Body of pancreas (tissue), 4 donors: ENCODE measurements at regions not wholly inside any gene's neighbourhood (a gene's known extent, or its start where the extent isn't known, plus 50 kb on each side); places are given as distances from the start of the nearest gene placed in this dataset.

Source experiments
- ATAC-seq: fragments of 150-250 bp; one replicate; pipeline ENCODE4 v1.9.1; 2016
- DNase-seq, 4 donors: peaks; one replicate each; pipeline ENCODE4 v3.0.0-alpha.2; 2019
- H3K27ac ChIP-seq, 4 donors: fragments of 200-600 bp; sonication (generic); 1 replicate in 3 of 4; 2 replicates in 1 of 4; pipeline versions ENCODE4 v1.5.1 to v1.6.1; 2016 to 2019; ENCODE audit warnings: mild to moderate bottlenecking in 1 of 4, mixed read lengths in 1 of 4, moderate library complexity in 1 of 4
- H3K27me3 ChIP-seq, 2 donors: fragments of 200-600 bp; sonication (generic); one replicate each; pipeline ENCODE4 v1.6.0; 2016; ENCODE audit warnings: mild to moderate bottlenecking in 1 of 2
- H3K36me3 ChIP-seq, 2 donors: fragments of 200-600 bp; sonication (generic); replicated peaks in 1 of 2; 2 replicates each; pipeline ENCODE4 v1.5.1; 2016; ENCODE audit warnings: low read depth in 2 of 2; ENCODE audit not compliant: insufficient read depth in 1 of 2
- H3K4me1 ChIP-seq: fragments of 200-600 bp; sonication (generic); one replicate; pipeline ENCODE4 v1.6.0; 2016
- H3K4me3 ChIP-seq, 2 donors: fragments of 200-600 bp; sonication (generic); 1 replicate in 1 of 2; 2 replicates in 1 of 2; pipeline ENCODE4 v1.5.1; 2016 to 2019
- H3K9me3 ChIP-seq, 3 donors: fragments of 200-600 bp; sonication (generic); 1 replicate in 2 of 3; 2 replicates in 1 of 3; pipeline ENCODE4 v1.5.1; 2016
- POLR2A ChIP-seq, 3 donors: fragments of 450-650 bp; IDR thresholded peaks; one replicate each; pipeline ENCODE4 v1.6.1; 2016; ENCODE audit warnings: antibody characterized with exemption in 3 of 3, mild to moderate bottlenecking in 2 of 3
- WGBS, 2 donors: methylation state at CpG; one replicate each; pipeline ENCODE4 v1.1.5; 2017; 5-methylcytosine and 5-hydroxymethylcytosine counted together
- intact Hi-C: fragments of 100-400 bp; cut with DNase I; formaldehyde crosslinking; loops from one replicate; pipeline ENCODE4 v1.15.1; 2023
- TF ChIP-seq, protein P1 (sequence below), 7 experiments: fragments of 450-650 bp in 4 of 7; fragments of 200-600 bp in 3 of 7; sonication (generic) in 3 of 7; IDR thresholded peaks; one replicate each; pipeline ENCODE4 v1.5.1; 2016 to 2019; ENCODE audit warnings: antibody characterized with exemption in 7 of 7

DNA sequence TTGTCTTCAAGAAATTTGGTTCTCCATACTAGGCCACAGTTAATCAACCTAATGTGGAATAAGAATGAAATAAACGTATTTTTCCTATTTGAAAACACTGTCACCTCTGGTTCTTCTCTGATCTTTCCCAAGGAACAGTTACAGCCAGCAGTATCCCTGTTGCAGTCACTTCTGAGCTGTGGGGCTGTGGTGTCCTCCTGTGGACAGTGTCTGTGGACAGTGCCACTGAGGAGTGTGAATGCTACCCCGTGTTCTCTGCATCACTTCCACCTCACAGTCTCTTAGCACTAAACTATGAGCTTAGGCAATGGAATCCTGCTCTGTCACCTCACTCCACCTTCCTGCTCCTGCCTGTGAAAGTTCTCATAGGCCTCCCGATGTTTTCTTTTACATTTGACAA, 817.5 kb downstream of the VGLL3 start:
- Histone ChIP-seq H3K9me3 (no peaks in the 10 kb centered on the region), H3K4me1 (no peaks in the 10 kb centered on the region), H3K36me3 (no peaks in the 10 kb centered on the region), H3K4me3 (no peak overlapping the region), H3K27ac (no peak overlapping the region), H3K27me3 (no peaks in the 10 kb centered on the region)
- 50 to 62% methylated on average over 3 of the region's 3 CpGs for WGBS, 2 donors
- ATAC-seq (no peak), DNase-seq (no peak)
- TF ChIP-seq POLR2A (IDR thresholded peaks at IDR 0.05): no peak
- TF ChIP-seq, protein P1, sequence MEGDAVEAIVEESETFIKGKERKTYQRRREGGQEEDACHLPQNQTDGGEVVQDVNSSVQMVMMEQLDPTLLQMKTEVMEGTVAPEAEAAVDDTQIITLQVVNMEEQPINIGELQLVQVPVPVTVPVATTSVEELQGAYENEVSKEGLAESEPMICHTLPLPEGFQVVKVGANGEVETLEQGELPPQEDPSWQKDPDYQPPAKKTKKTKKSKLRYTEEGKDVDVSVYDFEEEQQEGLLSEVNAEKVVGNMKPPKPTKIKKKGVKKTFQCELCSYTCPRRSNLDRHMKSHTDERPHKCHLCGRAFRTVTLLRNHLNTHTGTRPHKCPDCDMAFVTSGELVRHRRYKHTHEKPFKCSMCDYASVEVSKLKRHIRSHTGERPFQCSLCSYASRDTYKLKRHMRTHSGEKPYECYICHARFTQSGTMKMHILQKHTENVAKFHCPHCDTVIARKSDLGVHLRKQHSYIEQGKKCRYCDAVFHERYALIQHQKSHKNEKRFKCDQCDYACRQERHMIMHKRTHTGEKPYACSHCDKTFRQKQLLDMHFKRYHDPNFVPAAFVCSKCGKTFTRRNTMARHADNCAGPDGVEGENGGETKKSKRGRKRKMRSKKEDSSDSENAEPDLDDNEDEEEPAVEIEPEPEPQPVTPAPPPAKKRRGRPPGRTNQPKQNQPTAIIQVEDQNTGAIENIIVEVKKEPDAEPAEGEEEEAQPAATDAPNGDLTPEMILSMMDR (IDR thresholded peaks at IDR 0.05): no peak
- intact Hi-C loops: no loop called here

DNA sequence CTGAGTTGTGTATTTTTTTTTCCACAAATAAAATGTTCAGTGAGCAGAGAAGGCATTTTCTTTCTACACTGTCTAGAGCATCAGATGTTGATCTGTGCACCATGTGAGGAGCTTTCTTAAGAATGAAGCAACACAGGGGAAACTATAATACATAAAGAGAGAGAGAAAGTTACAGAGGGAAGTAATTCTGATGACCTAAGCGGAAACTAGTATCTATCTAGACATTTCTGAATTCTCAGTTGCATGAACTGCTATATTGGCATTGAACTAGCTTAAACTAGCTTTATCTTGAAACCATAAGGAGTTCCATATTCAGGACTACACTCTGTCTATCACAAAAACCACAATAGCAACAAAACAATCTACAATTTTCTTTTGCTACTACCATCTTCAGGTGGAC, 822.4 kb downstream of the VGLL3 start:
- WGBS, 2 donors: 75 to 77% methylated on average over 1 of the region's 1 CpG
- no peak for DNase-seq
- H3K4me1 ChIP-seq: no peaks in the 10 kb centered on the region
- no peak for ATAC-seq
- intact Hi-C loops: no loop called here
- no peak overlapping the region for H3K4me3 ChIP-seq
- TF ChIP-seq POLR2A (IDR thresholded peaks at IDR 0.05): no peak
- TF ChIP-seq, protein P1 (IDR thresholded peaks at IDR 0.05): no peak
- H3K9me3 ChIP-seq: no peaks in the 10 kb centered on the region
- H3K36me3 ChIP-seq: no peaks in the 10 kb centered on the region
- H3K27ac ChIP-seq: no peak overlapping the region
- H3K27me3 ChIP-seq: no peaks in the 10 kb centered on the region

DNA sequence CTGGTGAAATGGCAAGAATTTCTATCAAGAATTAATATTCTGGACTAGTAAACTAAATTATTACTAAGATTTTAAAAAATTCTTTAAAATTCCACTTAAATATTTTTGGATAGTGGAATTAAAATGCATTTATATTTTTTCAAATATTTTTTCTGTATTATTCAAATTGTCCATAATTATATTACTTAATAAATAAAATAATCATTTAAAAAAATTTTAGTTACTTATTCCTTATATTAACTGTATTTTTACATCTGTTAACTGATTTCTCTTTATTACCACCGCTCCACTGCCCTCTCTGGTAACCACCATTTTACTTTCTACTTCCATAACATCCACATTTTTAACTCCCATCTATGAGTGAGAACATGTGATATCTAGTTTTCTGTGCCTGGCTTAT, 828.4 kb downstream of the VGLL3 start:
- Histone ChIP-seq H3K36me3 (no peaks in the 10 kb centered on the region), H3K27ac (no peak overlapping the region), H3K4me1 (no peaks in the 10 kb centered on the region), H3K9me3 (no peaks in the 10 kb centered on the region), H3K4me3 (no peak overlapping the region), H3K27me3 (no peaks in the 10 kb centered on the region)
- DNase-seq (no peak), ATAC-seq (no peak)
- TF ChIP-seq, protein P1 (IDR thresholded peaks at IDR 0.05): no peak
- TF ChIP-seq POLR2A (IDR thresholded peaks at IDR 0.05): no peak
- WGBS, 2 donors: 83 to 89% methylated on average over 1 of the region's 1 CpG
- intact Hi-C loops: no loop called here

DNA sequence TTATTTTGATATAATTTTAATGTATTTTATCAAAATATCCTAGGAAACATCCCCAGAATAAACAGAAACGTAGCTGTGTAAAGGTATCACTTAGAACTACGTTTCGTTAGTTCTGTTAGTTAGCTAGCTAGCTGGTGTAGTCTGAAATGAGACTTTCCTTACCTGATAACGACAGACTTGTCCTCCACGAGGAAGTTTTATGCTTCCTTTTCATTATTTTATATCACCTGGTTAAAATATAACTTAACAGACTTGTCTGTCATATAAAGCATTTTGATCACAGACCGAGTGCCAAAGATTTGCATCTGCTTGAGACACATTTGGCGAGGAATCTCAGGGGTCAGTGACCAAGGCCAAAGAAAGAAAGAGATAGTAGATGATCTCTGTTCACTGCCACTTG, 829.5 kb downstream of the VGLL3 start:
- Histone ChIP-seq H3K27ac (no peak overlapping the region), H3K27me3 (no peaks in the 10 kb centered on the region), H3K4me1 (no peaks in the 10 kb centered on the region), H3K36me3 (no peaks in the 10 kb centered on the region), H3K9me3 (no peaks in the 10 kb centered on the region), H3K4me3 (no peak overlapping the region)
- no peak for TF ChIP-seq POLR2A (IDR thresholded peaks at IDR 0.05)
- TF ChIP-seq, protein P1 (IDR thresholded peaks at IDR 0.05): no peak
- intact Hi-C loops: no loop called here
- ATAC-seq (no peak), DNase-seq (no peak)
- 45 to 50% methylated on average over 7 of the region's 7 CpGs for WGBS, 2 donors

GRCh38 chr3:86152620-86153019, 838.3 kb downstream of the VGLL3 start:
- Histone ChIP-seq H3K9me3 (no peaks in the 10 kb centered on the region), H3K4me1 (no peaks in the 10 kb centered on the region), H3K4me3 (no peak overlapping the region), H3K27ac (no peak overlapping the region), H3K36me3 (no peaks in the 10 kb centered on the region), H3K27me3 (no peaks in the 10 kb centered on the region)
- DNase-seq: no peak
- TF ChIP-seq, protein P1 (IDR thresholded peaks at IDR 0.05): no peak
- TF ChIP-seq POLR2A (IDR thresholded peaks at IDR 0.05): no peak
- ATAC-seq: no peak
- intact Hi-C loops: no loop called here
